ENCODE measurements at regions not wholly inside any gene's neighbourhood (a gene's known extent, or its start where the extent isn't known, plus 50 kb on each side); places are given as distances from the start of the nearest gene placed in this dataset.

- ChIA-PET CTCF (ENCODE audit: unreplicated experiment) (no interaction called here), POLR2A (no interaction called here)
- H3K9me2 ChIP-seq (ENCODE audit: insufficient read depth, low read length): no peaks in the 10 kb centered on the region
- TF ChIP-seq, protein P1, sequence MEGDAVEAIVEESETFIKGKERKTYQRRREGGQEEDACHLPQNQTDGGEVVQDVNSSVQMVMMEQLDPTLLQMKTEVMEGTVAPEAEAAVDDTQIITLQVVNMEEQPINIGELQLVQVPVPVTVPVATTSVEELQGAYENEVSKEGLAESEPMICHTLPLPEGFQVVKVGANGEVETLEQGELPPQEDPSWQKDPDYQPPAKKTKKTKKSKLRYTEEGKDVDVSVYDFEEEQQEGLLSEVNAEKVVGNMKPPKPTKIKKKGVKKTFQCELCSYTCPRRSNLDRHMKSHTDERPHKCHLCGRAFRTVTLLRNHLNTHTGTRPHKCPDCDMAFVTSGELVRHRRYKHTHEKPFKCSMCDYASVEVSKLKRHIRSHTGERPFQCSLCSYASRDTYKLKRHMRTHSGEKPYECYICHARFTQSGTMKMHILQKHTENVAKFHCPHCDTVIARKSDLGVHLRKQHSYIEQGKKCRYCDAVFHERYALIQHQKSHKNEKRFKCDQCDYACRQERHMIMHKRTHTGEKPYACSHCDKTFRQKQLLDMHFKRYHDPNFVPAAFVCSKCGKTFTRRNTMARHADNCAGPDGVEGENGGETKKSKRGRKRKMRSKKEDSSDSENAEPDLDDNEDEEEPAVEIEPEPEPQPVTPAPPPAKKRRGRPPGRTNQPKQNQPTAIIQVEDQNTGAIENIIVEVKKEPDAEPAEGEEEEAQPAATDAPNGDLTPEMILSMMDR (conservative IDR thresholded peaks at IDR 0.05; ENCODE audit: low read length): no peak
- no peak for TF ChIP-seq EZH2phosphoT487 (IDR thresholded peaks at IDR 0.05; ENCODE audit: borderline replicate concordance, low read depth, low read length)
- no peaks in the 10 kb centered on the region for H4K20me1 ChIP-seq (ENCODE audit: insufficient read depth, low read length)
- no peaks in the 10 kb centered on the region for H3K36me3 ChIP-seq (ENCODE audit: insufficient read depth, low read length)
- DNase-seq (ENCODE audit: low spot score): no peak
- H3K4me3 ChIP-seq (ENCODE audit: low read depth, low read length, poor library complexity, severe bottlenecking): no peak overlapping the region
- BruUV-seq (replicated peaks): no TSS peak
- intact Hi-C loops (cut with micrococcal nuclease; ENCODE audit: unreplicated experiment): no loop called here
- no peak overlapping the region for H2AFZ ChIP-seq (ENCODE audit: low read length)
- H3K27ac ChIP-seq (ENCODE audit: low read depth, low read length, poor library complexity, severe bottlenecking): no peak overlapping the region
- H3K4me1 ChIP-seq (ENCODE audit: insufficient read depth, low read length, poor library complexity, severe bottlenecking): no peaks in the 10 kb centered on the region
- no peak overlapping the region for H3K4me2 ChIP-seq (ENCODE audit: low read length)
- no peaks in the 10 kb centered on the region for H3K9me3 ChIP-seq (ENCODE audit: low read length)
- H3K79me2 ChIP-seq (ENCODE audit: insufficient read depth, low read depth, low read length): no peaks in the 10 kb centered on the region
Observed at GRCh38 chr5:174347183-174347582, 301.7 kb downstream of the NSG2 start.

- DNase-seq (ENCODE audit: low spot score): no peak
Observed at GRCh38 chr5:174348311-174348981, 302.9 kb downstream of the NSG2 start.

DNA sequence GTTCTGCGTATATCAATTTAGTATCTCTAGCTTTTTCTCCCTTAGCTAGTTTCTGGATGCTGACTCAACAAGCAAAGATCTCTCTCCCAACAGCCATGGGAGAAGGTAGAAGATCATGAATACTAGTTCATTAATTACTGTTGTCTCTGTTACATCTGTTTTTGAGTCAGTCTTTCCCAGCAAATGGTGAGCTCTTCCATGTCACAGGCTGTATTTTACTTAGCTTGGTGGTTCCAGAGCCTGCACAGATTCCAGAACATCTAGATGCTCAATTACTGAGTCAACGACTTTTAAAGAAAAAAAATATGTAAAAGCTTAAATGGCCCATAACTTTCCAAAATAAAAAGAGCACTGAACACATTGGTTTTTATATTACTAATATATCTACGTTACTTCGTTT is 307.2 kb downstream of the NSG2 start:
- Histone ChIP-seq H3K4me1 (ENCODE audit: insufficient read depth, low read length, poor library complexity, severe bottlenecking) (no peaks in the 10 kb centered on the region), H4K20me1 (ENCODE audit: insufficient read depth, low read length) (no peaks in the 10 kb centered on the region), H3K4me3 (ENCODE audit: low read depth, low read length, poor library complexity, severe bottlenecking) (no peak overlapping the region), H3K9me2 (ENCODE audit: insufficient read depth, low read length) (no peaks in the 10 kb centered on the region), H3K9me3 (ENCODE audit: low read length) (no peaks in the 10 kb centered on the region), H3K4me2 (ENCODE audit: low read length) (no peak overlapping the region), H3K27ac (ENCODE audit: low read depth, low read length, poor library complexity, severe bottlenecking) (no peak overlapping the region), H3K36me3 (ENCODE audit: insufficient read depth, low read length) (no peaks in the 10 kb centered on the region), H2AFZ (ENCODE audit: low read length) (no peak overlapping the region), H3K79me2 (ENCODE audit: insufficient read depth, low read depth, low read length) (no peaks in the 10 kb centered on the region)
- intact Hi-C loops (cut with micrococcal nuclease; ENCODE audit: unreplicated experiment): no loop called here
- POLR2A ChIA-PET: interaction anchor here (0.7 to 1.1 kb wide), 2 partner anchors 217 to 355 kb away, joined by 4 read pairs; no protein-coding TSS in a partner anchor
- BruUV-seq (replicated peaks): no TSS peak
- no peak for DNase-seq (ENCODE audit: low spot score)
- no peak for TF ChIP-seq EZH2phosphoT487 (IDR thresholded peaks at IDR 0.05; ENCODE audit: borderline replicate concordance, low read depth, low read length)
- TF ChIP-seq, protein P1 (conservative IDR thresholded peaks at IDR 0.05; ENCODE audit: low read length): no peak
- CTCF ChIA-PET (ENCODE audit: unreplicated experiment): no interaction called here

More at GRCh38 chr5:174348311-174348981, 302.9 kb downstream of the NSG2 start:
- H3K36me3 ChIP-seq (ENCODE audit: insufficient read depth, low read length): no peaks in the 10 kb centered on the region
- no peak overlapping the region for H3K4me2 ChIP-seq (ENCODE audit: low read length)
- H3K9me3 ChIP-seq (ENCODE audit: low read length): no peaks in the 10 kb centered on the region
- no TSS peak for BruUV-seq (replicated peaks)
- no peak overlapping the region for H3K4me3 ChIP-seq (ENCODE audit: low read depth, low read length, poor library complexity, severe bottlenecking)
- intact Hi-C loops (cut with micrococcal nuclease; ENCODE audit: unreplicated experiment): no loop called here
- H4K20me1 ChIP-seq (ENCODE audit: insufficient read depth, low read length): no peaks in the 10 kb centered on the region
- no peaks in the 10 kb centered on the region for H3K4me1 ChIP-seq (ENCODE audit: insufficient read depth, low read length, poor library complexity, severe bottlenecking)
- H3K9me2 ChIP-seq (ENCODE audit: insufficient read depth, low read length): no peaks in the 10 kb centered on the region
- no peaks in the 10 kb centered on the region for H3K79me2 ChIP-seq (ENCODE audit: insufficient read depth, low read depth, low read length)
- POLR2A ChIA-PET: interaction anchor here (0.6 kb wide), 1 partner anchor 277 kb away, joined by 6 read pairs; no protein-coding TSS in a partner anchor
- CTCF ChIA-PET (ENCODE audit: unreplicated experiment): no interaction called here
- H3K27ac ChIP-seq (ENCODE audit: low read depth, low read length, poor library complexity, severe bottlenecking): no peak overlapping the region
- H2AFZ ChIP-seq (ENCODE audit: low read length): no peak overlapping the region
- TF ChIP-seq EZH2phosphoT487 (IDR thresholded peaks at IDR 0.05; ENCODE audit: borderline replicate concordance, low read depth, low read length): no peak
- TF ChIP-seq, protein P1 (conservative IDR thresholded peaks at IDR 0.05; ENCODE audit: low read length): no peak

Measured in OCI-LY7 (cell line).